OCI-LY7 (cell line): ENCODE measurements at regions not wholly inside any gene's neighbourhood (a gene's known extent, or its start where the extent isn't known, plus 50 kb on each side); places are given as distances from the start of the nearest gene placed in this dataset.

ENCODE experiments used
- BruUV-seq: library from RNA; stranded (reverse); fragments of 400-500 nt; replicated peaks from 2 replicates; lab custom pipeline; 2021; lab: Mats Ljungman, UMichigan
- CTCF ChIA-PET: fragments of 300-600 bp; sonication (Branson Sonifier 250); formaldehyde crosslinking; loops from one replicate; lab custom pipeline; 2022; ENCODE audit warnings: antibody characterized with exemption; ENCODE audit not compliant: unreplicated experiment; lab: Charles Lee
- POLR2A ChIA-PET: fragments of 300-600 bp; sonication (Branson Sonifier 250); formaldehyde crosslinking; loops from one replicate; lab custom pipeline; 2022; ENCODE audit warnings: antibody characterized with exemption; lab: Charles Lee
- DNase-seq: peaks from one replicate; pipeline ENCODE4 v3.0.0-alpha.2; 2015; ENCODE audit warnings: low spot score
- H2AFZ ChIP-seq: fragments of 200-600 bp; sonication (generic), shearing (Covaris generic); 2 replicates; pipeline ENCODE4 v1.6.1; 2014; ENCODE audit warnings: mild to moderate bottlenecking, antibody characterized with exemption, low read length, moderate library complexity
- H3K27ac ChIP-seq: fragments of 200-600 bp; sonication (generic); 2 replicates; pipeline ENCODE4 v1.5.1; 2014; ENCODE audit warnings: mixed run types, low read depth, mild to moderate bottlenecking, moderate library complexity, low read length, inconsistent platforms; ENCODE audit not compliant: poor library complexity, severe bottlenecking
- H3K36me3 ChIP-seq: fragments of 200-600 bp; sonication (generic); 2 replicates; pipeline ENCODE4 v1.6.1; 2014; ENCODE audit warnings: mild to moderate bottlenecking, antibody characterized with exemption, low read length, moderate library complexity, mixed read lengths; ENCODE audit not compliant: insufficient read depth
- H3K4me1 ChIP-seq: fragments of 200-600 bp; sonication (generic); 2 replicates; pipeline ENCODE4 v1.5.1; 2014; ENCODE audit warnings: mild to moderate bottlenecking, low read length; ENCODE audit not compliant: insufficient read depth, poor library complexity, severe bottlenecking
- H3K4me2 ChIP-seq: fragments of 200-600 bp; sonication (generic); 2 replicates; pipeline ENCODE4 v1.6.1; 2014; ENCODE audit warnings: mild to moderate bottlenecking, low read length
- H3K4me3 ChIP-seq: fragments of 200-600 bp; sonication (generic); 2 replicates; pipeline ENCODE4 v1.5.1; 2014; ENCODE audit warnings: mild to moderate bottlenecking, low read depth, low read length; ENCODE audit not compliant: poor library complexity, severe bottlenecking
- H3K79me2 ChIP-seq: fragments of 200-600 bp; sonication (generic); 2 replicates; pipeline ENCODE4 v1.6.1; 2016; ENCODE audit warnings: low read depth, mild to moderate bottlenecking, low read length, moderate library complexity, mixed read lengths; ENCODE audit not compliant: insufficient read depth
- H3K9me2 ChIP-seq: fragments of 200-600 bp; sonication (generic); 2 replicates; pipeline ENCODE4 v1.6.1; 2016; ENCODE audit warnings: mild to moderate bottlenecking, low read length, mixed read lengths; ENCODE audit not compliant: insufficient read depth
- H3K9me3 ChIP-seq: fragments of 200-600 bp; sonication (generic); 2 replicates; pipeline ENCODE4 v1.6.1; 2014; ENCODE audit warnings: mild to moderate bottlenecking, mixed run types, low read length, mixed read lengths
- H4K20me1 ChIP-seq: fragments of 200-600 bp; sonication (generic); 2 replicates; pipeline ENCODE4 v1.6.1; 2014; ENCODE audit warnings: mild to moderate bottlenecking, antibody characterized with exemption, low read length, moderate library complexity, mixed read lengths; ENCODE audit not compliant: insufficient read depth
- EZH2phosphoT487 ChIP-seq: fragments of 200-600 bp; sonication (generic); IDR thresholded peaks from 2 replicates; pipeline ENCODE4 v1.6.1; 2018; ENCODE audit warnings: low read depth, borderline replicate concordance, mild to moderate bottlenecking, mixed run types, antibody characterized with exemption, low read length, moderate library complexity, mixed read lengths
- intact Hi-C: fragments of 100-400 bp; cut with micrococcal nuclease; formaldehyde crosslinking; loops from one replicate; pipeline ENCODE4 v1.10.0; 2022; ENCODE audit not compliant: unreplicated experiment
- TF ChIP-seq, protein P1 (sequence below): fragments of 200-600 bp; sonication (generic); conservative IDR thresholded peaks from 2 replicates; pipeline ENCODE4 v1.5.1; 2014; ENCODE audit warnings: mild to moderate bottlenecking, antibody characterized with exemption, low read length, moderate library complexity, mixed read lengths

DNA sequence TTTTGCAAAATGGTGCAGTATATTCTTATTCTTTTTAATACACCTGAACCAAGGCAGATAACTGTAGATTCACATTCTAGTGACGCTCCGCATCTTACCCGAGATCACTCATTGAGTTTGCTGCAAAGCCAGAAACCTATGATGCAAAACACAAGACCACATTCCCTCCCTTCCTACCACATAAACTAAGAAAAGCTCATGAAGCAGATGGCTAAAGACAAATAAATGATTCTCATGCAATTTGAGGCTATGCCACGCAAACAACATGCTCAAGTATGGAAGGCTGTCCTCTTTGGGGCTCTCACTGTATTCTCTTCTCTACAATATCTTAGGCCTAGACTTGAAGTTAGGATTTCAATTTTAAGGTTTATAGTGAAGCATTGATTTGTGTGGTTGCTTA lies 95.0 kb upstream of the BMPER start:
- intact Hi-C loops = no loop called here
- no peaks in the 10 kb centered on the region for H4K20me1 ChIP-seq
- no peak for DNase-seq
- no peaks in the 10 kb centered on the region for H3K9me3 ChIP-seq
- POLR2A ChIA-PET = interaction anchor here (0.6 kb wide), 1 partner anchor 30 kb away, joined by 3 read pairs; no protein-coding TSS in a partner anchor
- H3K4me2 ChIP-seq = no peak overlapping the region
- no peaks in the 10 kb centered on the region for H3K9me2 ChIP-seq
- CTCF ChIA-PET = no interaction called here
- H3K4me1 ChIP-seq = no peaks in the 10 kb centered on the region
- TF ChIP-seq EZH2phosphoT487 = no peak
- TF ChIP-seq, protein P1, sequence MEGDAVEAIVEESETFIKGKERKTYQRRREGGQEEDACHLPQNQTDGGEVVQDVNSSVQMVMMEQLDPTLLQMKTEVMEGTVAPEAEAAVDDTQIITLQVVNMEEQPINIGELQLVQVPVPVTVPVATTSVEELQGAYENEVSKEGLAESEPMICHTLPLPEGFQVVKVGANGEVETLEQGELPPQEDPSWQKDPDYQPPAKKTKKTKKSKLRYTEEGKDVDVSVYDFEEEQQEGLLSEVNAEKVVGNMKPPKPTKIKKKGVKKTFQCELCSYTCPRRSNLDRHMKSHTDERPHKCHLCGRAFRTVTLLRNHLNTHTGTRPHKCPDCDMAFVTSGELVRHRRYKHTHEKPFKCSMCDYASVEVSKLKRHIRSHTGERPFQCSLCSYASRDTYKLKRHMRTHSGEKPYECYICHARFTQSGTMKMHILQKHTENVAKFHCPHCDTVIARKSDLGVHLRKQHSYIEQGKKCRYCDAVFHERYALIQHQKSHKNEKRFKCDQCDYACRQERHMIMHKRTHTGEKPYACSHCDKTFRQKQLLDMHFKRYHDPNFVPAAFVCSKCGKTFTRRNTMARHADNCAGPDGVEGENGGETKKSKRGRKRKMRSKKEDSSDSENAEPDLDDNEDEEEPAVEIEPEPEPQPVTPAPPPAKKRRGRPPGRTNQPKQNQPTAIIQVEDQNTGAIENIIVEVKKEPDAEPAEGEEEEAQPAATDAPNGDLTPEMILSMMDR = no peak
- no peaks in the 10 kb centered on the region for H3K79me2 ChIP-seq
- H3K36me3 ChIP-seq = no peaks in the 10 kb centered on the region
- H3K4me3 ChIP-seq = no peak overlapping the region
- H2AFZ ChIP-seq = no peak overlapping the region
- no peak overlapping the region for H3K27ac ChIP-seq
- no TSS peak for BruUV-seq

DNA sequence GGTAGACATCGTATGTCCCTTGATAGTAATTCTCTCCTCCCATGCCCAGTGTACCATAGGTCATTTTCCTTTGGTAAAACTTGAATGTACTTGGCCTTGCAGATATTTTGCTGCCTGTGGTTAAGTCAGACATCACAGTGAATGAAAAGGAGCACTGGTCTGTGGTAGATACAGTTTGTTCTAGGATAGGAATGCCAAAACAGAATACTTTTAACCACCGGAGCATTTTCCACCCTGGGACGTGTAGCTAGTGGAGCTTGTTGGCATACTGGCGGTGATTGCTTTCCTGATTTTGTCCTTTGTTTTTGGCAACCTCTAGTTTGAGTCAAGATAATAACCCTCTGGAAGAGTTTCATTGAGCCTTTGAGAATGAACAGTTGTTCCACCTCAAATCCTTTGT lies 92.0 kb upstream of the BMPER start:
- Histone ChIP-seq H3K9me3 (no peaks in the 10 kb centered on the region), H3K79me2 (no peaks in the 10 kb centered on the region), H3K4me2 (no peak overlapping the region), H3K27ac (no peak overlapping the region), H3K4me1 (no peaks in the 10 kb centered on the region), H4K20me1 (no peaks in the 10 kb centered on the region), H2AFZ (no peak overlapping the region), H3K4me3 (no peak overlapping the region), H3K9me2 (no peaks in the 10 kb centered on the region), H3K36me3 (no peaks in the 10 kb centered on the region)
- TF ChIP-seq, protein P1 = no peak
- TF ChIP-seq EZH2phosphoT487 = no peak
- ChIA-PET POLR2A (no interaction called here), CTCF (no interaction called here)
- intact Hi-C loops = no loop called here
- no TSS peak for BruUV-seq
- DNase-seq = no peak

DNA sequence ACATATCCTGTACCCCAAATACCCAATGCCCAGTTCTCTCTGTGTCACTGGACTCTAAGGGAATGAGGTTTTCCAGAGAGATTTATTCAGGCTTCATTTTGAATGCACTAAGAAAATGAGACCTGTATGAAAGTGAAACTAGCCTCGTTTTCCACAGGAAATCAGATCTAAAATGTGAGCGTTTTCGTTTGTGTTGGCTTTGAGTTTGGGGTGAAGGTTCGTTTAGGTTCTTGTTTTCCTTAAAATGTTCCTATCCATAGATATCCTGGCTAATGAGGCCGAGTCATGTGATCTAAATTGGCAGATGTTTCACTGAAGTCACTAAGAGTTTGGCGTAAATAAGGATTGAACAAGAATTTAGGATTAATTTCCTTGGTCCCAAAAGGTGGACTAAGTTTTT lies 90.9 kb upstream of the BMPER start:
- ChIA-PET CTCF (no interaction called here), POLR2A (no interaction called here)
- Histone ChIP-seq H3K79me2 (no peaks in the 10 kb centered on the region), H3K4me1 (no peaks in the 10 kb centered on the region), H3K9me3 (no peaks in the 10 kb centered on the region), H2AFZ (no peak overlapping the region), H3K9me2 (no peaks in the 10 kb centered on the region), H3K36me3 (no peaks in the 10 kb centered on the region), H3K4me3 (no peak overlapping the region), H4K20me1 (no peaks in the 10 kb centered on the region), H3K4me2 (no peak overlapping the region), H3K27ac (no peak overlapping the region)
- TF ChIP-seq, protein P1 = no peak
- no peak for TF ChIP-seq EZH2phosphoT487
- DNase-seq = no peak
- intact Hi-C loops = no loop called here
- BruUV-seq = no TSS peak
